A549 (cell line): ENCODE measurements at regions not wholly inside any gene's neighbourhood (a gene's known extent, or its start where the extent isn't known, plus 50 kb on each side); places are given as distances from the start of the nearest gene placed in this dataset.

Experiments
- EP300 ChIP-seq, 2 experiments: fragments of >200 bp; sonication (Bioruptor Twin); formaldehyde crosslinking; IDR thresholded peaks; 2 replicates in 1 of 2; 3 replicates in 1 of 2; pipeline ENCODE4 v1.6.1; 2016 to 2017
- POLR2A ChIP-seq: IDR thresholded peaks from 2 replicates; pipeline ENCODE4 v1.6.1; 2012; ENCODE audit warnings: mild to moderate bottlenecking, low read length
- RFX5 ChIP-seq: fragments of 450-650 bp; IDR thresholded peaks from 2 replicates; pipeline ENCODE4 v1.7.1; 2014; ENCODE audit warnings: antibody characterized with exemption, mild to moderate bottlenecking, moderate library complexity
- TF ChIP-seq, protein P1 (sequence below): fragments of >200 bp; sonication (Bioruptor Twin); formaldehyde crosslinking; IDR thresholded peaks from 3 replicates; pipeline ENCODE4 v1.5.1; 2016

DNA sequence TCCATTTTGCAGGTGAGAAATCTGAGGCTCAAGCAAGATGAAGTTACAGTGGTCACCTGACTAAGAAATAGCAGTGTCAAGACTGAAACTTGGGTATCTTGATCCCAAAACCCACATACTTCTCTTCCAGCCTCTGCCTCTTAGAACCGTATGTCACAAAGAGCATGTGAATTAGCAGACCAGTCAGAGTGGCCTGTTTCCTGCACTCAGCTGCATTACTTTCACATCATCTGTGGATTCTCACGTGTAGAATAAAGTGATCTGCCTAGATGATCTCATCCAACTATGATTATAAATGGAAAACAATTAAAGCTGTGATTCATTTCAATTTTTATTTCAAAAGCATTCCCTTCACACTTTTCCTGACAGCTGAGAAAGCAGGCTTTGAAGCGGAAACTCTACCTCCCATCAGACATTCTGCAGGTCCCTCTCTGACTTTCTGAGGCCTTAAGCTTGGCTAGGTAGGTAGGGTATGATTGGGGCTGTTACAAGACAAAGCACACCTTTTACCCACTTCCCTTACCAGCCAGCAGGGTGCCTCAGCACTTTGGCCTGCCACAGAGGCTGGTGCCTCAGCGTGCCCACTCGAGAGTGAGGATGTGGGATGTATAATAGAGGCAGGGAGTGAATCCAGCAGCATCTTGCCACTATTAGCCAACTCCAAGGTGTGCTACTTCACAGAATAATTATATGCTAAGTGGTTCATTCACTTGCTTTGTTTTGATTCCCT, 70.2 kb upstream of the PDE1C start:
- no peak for TF ChIP-seq RFX5
- TF ChIP-seq POLR2A: no peak
- TF ChIP-seq EP300 (IDR thresholded peaks at IDR 0.05): no peak
- TF ChIP-seq, protein P1, sequence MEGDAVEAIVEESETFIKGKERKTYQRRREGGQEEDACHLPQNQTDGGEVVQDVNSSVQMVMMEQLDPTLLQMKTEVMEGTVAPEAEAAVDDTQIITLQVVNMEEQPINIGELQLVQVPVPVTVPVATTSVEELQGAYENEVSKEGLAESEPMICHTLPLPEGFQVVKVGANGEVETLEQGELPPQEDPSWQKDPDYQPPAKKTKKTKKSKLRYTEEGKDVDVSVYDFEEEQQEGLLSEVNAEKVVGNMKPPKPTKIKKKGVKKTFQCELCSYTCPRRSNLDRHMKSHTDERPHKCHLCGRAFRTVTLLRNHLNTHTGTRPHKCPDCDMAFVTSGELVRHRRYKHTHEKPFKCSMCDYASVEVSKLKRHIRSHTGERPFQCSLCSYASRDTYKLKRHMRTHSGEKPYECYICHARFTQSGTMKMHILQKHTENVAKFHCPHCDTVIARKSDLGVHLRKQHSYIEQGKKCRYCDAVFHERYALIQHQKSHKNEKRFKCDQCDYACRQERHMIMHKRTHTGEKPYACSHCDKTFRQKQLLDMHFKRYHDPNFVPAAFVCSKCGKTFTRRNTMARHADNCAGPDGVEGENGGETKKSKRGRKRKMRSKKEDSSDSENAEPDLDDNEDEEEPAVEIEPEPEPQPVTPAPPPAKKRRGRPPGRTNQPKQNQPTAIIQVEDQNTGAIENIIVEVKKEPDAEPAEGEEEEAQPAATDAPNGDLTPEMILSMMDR: no peak
